WTC11 (cell line): ENCODE measurements at regions not wholly inside any gene's neighbourhood (a gene's known extent, or its start where the extent isn't known, plus 50 kb on each side); places are given as distances from the start of the nearest gene placed in this dataset.

Experiments used
- ATAC-seq: fragments of 200-7000 bp; cut with Tn5 transposase; 2 replicates; pipeline ENCODE4 v1.10.0; 2021; ENCODE audit warnings: mild to moderate bottlenecking, moderate library complexity
- CTCF ChIA-PET: fragments of 300-600 bp; sonication (Branson Sonifier 250); formaldehyde crosslinking; loops from one replicate; lab custom pipeline; 2021; ENCODE audit warnings: antibody characterized with exemption; lab: Charles Lee
- POLR2A ChIA-PET: fragments of 350-600 bp; sonication (Branson Sonifier 250); formaldehyde crosslinking; loops from one replicate; lab custom pipeline; 2021; ENCODE audit warnings: antibody characterized with exemption; lab: Charles Lee
- DNase-seq: peaks from one replicate; pipeline ENCODE4 v3.0.0; 2021; ENCODE audit warnings: low spot score
- H3K27ac Mint-ChIP-seq: 2 replicates; pipeline ENCODE4 v1.8.0; 2021; ENCODE audit warnings: mixed read lengths
- H3K27me3 Mint-ChIP-seq: 2 replicates; pipeline ENCODE4 v1.8.0; 2021; ENCODE audit warnings: low read depth, mild to moderate bottlenecking, moderate library complexity, mixed read lengths
- H3K36me3 Mint-ChIP-seq: 2 replicates; pipeline ENCODE4 v1.8.0; 2021; ENCODE audit warnings: mixed read lengths
- H3K4me1 Mint-ChIP-seq: 2 replicates; pipeline ENCODE4 v1.8.0; 2022; ENCODE audit warnings: mixed read lengths
- H3K4me3 Mint-ChIP-seq: 2 replicates; pipeline ENCODE4 v1.8.0; 2021; ENCODE audit warnings: mild to moderate bottlenecking, moderate library complexity, mixed read lengths
- H3K9me3 Mint-ChIP-seq: 2 replicates; pipeline ENCODE4 v1.8.0; 2021; ENCODE audit warnings: mixed read lengths
- AFF4 ChIP-seq: sonication (generic); formaldehyde crosslinking; IDR thresholded peaks from 2 replicates; pipeline ENCODE4 v1.8.1; 2023; ENCODE audit warnings: mild to moderate bottlenecking, missing genetic modification reagents, borderline replicate concordance
- AR ChIP-seq: fragments of 250-450 bp; sonication (Bioruptor Pico); IDR thresholded peaks from 2 replicates; pipeline ENCODE4 v1.9.0; 2021; ENCODE audit warnings: mild to moderate bottlenecking
- CREB1 ChIP-seq: sonication (generic); formaldehyde crosslinking; IDR thresholded peaks from 2 replicates; pipeline ENCODE4 v1.8.0; 2023; ENCODE audit warnings: mild to moderate bottlenecking, missing genetic modification reagents
- EMX1 ChIP-seq: fragments of 250-450 bp; sonication (Bioruptor Pico); IDR thresholded peaks from 2 replicates; pipeline ENCODE4 v1.8.0; 2021; ENCODE audit warnings: mild to moderate bottlenecking
- ETV6 ChIP-seq: sonication (generic); formaldehyde crosslinking; IDR thresholded peaks from 2 replicates; pipeline ENCODE4 v1.8.1; 2022; ENCODE audit warnings: mild to moderate bottlenecking, missing genetic modification reagents
- FOXJ3 ChIP-seq: sonication (generic); formaldehyde crosslinking; IDR thresholded peaks from 2 replicates; pipeline ENCODE4 v1.9.0; 2021; ENCODE audit warnings: missing genetic modification reagents, mild to moderate bottlenecking, borderline replicate concordance
- MXD4 ChIP-seq: fragments of 250-450 bp; sonication (Bioruptor Pico); IDR thresholded peaks from 2 replicates; pipeline ENCODE4 v1.8.0; 2021; ENCODE audit warnings: mild to moderate bottlenecking, moderate library complexity, borderline replicate concordance
- ZNF219 ChIP-seq: sonication (generic); formaldehyde crosslinking; IDR thresholded peaks from 2 replicates; pipeline ENCODE4 v1.8.0; 2023; ENCODE audit warnings: missing genetic modification reagents, mild to moderate bottlenecking, borderline replicate concordance
- ZNF281 ChIP-seq: sonication (generic); formaldehyde crosslinking; IDR thresholded peaks from 2 replicates; pipeline ENCODE4 v1.8.0; 2023; ENCODE audit warnings: mild to moderate bottlenecking, missing genetic modification reagents
- ZNF416 ChIP-seq: fragments of 250-450 bp; sonication (Bioruptor Pico); IDR thresholded peaks from 2 replicates; pipeline ENCODE4 v1.9.0; 2021; ENCODE audit warnings: mild to moderate bottlenecking, inconsistent platforms
- TF ChIP-seq, protein P1 (sequence below): sonication (generic); formaldehyde crosslinking; IDR thresholded peaks from 2 replicates; pipeline ENCODE4 v1.8.1; 2023; ENCODE audit warnings: mild to moderate bottlenecking, missing genetic modification reagents
- TF ChIP-seq, protein P2 (sequence below): sonication (generic); formaldehyde crosslinking; IDR thresholded peaks from 2 replicates; pipeline ENCODE4 v1.8.1; 2023; ENCODE audit warnings: mild to moderate bottlenecking, missing genetic modification reagents, moderate library complexity
- TF ChIP-seq, protein P3 (sequence below): sonication (generic); formaldehyde crosslinking; IDR thresholded peaks from 2 replicates; pipeline ENCODE4 v1.8.1; 2023; ENCODE audit warnings: mild to moderate bottlenecking, moderate library complexity, missing genetic modification reagents
- TF ChIP-seq, protein P4 (sequence below): sonication (generic); formaldehyde crosslinking; IDR thresholded peaks from 2 replicates; pipeline ENCODE4 v1.8.1; 2022; ENCODE audit warnings: low read depth, missing genetic modification reagents, borderline replicate concordance
- TF ChIP-seq, protein P5 (sequence below): sonication (generic); formaldehyde crosslinking; IDR thresholded peaks from 2 replicates; pipeline ENCODE4 v1.8.0; 2022; ENCODE audit warnings: mild to moderate bottlenecking, missing genetic modification reagents

DNA sequence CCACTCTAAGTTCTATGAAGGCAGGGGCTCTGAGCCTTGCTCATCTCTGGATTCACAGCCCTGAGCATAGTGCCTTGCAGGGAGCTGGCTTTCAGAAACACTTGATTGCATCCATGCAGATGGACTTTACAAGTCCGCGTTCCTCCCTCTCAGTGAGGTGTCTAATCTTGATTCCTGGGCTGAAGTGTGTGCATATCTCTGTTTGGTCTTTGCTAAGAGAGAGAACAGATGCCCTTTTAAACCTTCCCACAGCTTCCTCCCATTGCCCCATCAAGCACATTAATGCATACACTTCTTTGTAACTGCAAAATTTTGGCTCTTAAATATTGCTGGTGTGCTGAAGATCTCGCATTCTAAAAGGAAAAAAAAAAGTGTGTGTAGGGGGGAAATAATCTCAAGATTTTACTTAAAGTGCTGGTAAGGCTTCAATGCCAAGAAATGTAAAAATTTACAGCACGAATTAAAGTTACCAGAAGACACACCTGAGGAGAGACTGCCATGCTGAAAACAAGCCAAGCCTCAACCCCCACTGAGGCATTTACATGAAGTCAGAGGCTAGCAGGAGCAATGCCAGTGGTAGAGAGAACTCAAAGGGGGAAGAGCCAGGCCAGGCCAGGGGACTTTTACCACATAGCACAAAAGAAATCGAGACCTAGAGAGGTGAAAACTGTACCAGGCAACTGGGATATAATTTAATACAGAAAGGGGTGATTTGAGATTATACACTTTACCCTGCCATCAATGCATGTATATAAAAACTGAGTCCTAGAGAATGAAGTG, 492.1 kb downstream of the SOX6 start:
- no peak for TF ChIP-seq ZNF281
- TF ChIP-seq ZNF219 (CRISPR knock-in tag) = no peak
- ChIA-PET CTCF (interaction anchor here (0.7 to 1.0 kb wide), 2 partner anchors 12 to 77 kb away, joined by 3 read pairs; no protein-coding TSS in a partner anchor), POLR2A (interaction anchor here (0.7 kb wide), 1 partner anchor 11 kb away, joined by 3 read pairs; no protein-coding TSS in a partner anchor)
- peaks cover 29% of the 10 kb centered on the region for H3K4me1 Mint-ChIP-seq
- H3K27ac Mint-ChIP-seq = 0 out of 2 replicates have a peak overlapping the region, but pooled peaks have one; percentile 48
- H3K4me3 Mint-ChIP-seq = peak overlapping the region; percentile 22; the same call in 1 of the 2 replicates
- H3K9me3 Mint-ChIP-seq = peaks cover 23% of the 10 kb centered on the region
- ATAC-seq (peak; percentile 91), DNase-seq (no peak)
- H3K36me3 Mint-ChIP-seq = no peaks in the 10 kb centered on the region; the same call in 1 of the 2 replicates
- peaks cover 7% of the 10 kb centered on the region for H3K27me3 Mint-ChIP-seq

DNA sequence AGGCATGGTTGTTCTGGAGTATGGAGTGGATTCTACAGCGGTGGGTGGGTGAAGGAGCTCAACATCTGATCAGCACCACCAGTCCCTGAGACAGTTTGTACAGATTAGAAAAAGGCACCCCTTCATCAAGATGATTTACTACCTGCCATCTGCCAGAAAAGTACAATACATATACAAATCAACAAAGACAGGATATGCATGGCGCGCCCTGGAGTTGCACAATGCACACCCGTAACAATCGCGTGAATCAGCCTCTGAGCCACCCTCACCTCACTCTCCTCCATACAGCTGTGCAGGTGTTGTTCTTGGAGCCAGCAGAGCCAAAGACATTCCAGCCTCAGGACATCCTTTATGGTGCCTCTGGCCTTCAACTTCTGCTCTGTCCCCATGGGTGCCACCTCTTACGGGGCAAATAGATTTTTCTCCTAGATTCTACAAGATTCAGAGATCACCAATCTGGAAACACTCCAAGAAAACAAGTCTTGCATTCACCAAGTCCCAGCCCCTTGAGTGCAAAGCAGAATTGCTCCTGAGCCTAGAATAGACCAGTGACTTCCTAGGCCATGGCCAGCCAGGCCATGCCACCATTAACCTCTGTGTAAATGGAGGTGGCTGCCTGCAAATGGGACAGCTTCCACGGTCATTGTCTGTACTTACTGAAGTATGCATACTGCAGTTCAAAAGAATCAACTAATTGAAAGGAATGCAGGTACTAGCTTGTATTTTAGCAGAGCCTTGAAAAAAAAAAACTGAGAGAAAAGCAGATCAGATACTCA, 490.9 kb downstream of the SOX6 start:
- Mint-ChIP-seq H3K9me3 (peaks cover 23% of the 10 kb centered on the region), H3K27ac (no peak overlapping the region)

More for the DNA sequence above, 490.9 kb downstream of the SOX6 start:
- CTCF ChIA-PET = interaction anchor here (1.1 kb wide), 1 partner anchor 13 kb away, joined by 3 read pairs; no protein-coding TSS in a partner anchor
- POLR2A ChIA-PET = interaction anchor here (0.7 kb wide), 1 partner anchor 10 kb away, joined by 3 read pairs; no protein-coding TSS in a partner anchor
- DNase-seq = no peak
- Mint-ChIP-seq H3K36me3 (no peaks in the 10 kb centered on the region; the same call in 1 of the 2 replicates), H3K4me3 (no peak overlapping the region), H3K4me1 (peaks cover 29% of the 10 kb centered on the region), H3K27me3 (no peaks in the 10 kb centered on the region; the same call in 1 of the 2 replicates)
- no peak for ATAC-seq
- TF ChIP-seq, protein P1, sequence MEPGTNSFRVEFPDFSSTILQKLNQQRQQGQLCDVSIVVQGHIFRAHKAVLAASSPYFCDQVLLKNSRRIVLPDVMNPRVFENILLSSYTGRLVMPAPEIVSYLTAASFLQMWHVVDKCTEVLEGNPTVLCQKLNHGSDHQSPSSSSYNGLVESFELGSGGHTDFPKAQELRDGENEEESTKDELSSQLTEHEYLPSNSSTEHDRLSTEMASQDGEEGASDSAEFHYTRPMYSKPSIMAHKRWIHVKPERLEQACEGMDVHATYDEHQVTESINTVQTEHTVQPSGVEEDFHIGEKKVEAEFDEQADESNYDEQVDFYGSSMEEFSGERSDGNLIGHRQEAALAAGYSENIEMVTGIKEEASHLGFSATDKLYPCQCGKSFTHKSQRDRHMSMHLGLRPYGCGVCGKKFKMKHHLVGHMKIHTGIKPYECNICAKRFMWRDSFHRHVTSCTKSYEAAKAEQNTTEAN (CRISPR knock-in tag) = no peak
- TF ChIP-seq MXD4 (CRISPR knock-in tag) = no peak
- TF ChIP-seq, protein P2, sequence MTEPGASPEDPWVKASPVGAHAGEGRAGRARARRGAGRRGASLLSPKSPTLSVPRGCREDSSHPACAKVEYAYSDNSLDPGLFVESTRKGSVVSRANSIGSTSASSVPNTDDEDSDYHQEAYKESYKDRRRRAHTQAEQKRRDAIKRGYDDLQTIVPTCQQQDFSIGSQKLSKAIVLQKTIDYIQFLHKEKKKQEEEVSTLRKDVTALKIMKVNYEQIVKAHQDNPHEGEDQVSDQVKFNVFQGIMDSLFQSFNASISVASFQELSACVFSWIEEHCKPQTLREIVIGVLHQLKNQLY (CRISPR knock-in tag) = no peak
- no peak for TF ChIP-seq ETV6 (CRISPR knock-in tag)
- TF ChIP-seq CREB1 (CRISPR knock-in tag) = no peak
- no peak for TF ChIP-seq ZNF416 (CRISPR knock-in tag)
- no peak for TF ChIP-seq AFF4 (CRISPR knock-in tag)
- no peak for TF ChIP-seq AR (CRISPR knock-in tag)
- TF ChIP-seq FOXJ3 = no peak
- TF ChIP-seq EMX1 (CRISPR knock-in tag) = no peak
- TF ChIP-seq, protein P3, sequence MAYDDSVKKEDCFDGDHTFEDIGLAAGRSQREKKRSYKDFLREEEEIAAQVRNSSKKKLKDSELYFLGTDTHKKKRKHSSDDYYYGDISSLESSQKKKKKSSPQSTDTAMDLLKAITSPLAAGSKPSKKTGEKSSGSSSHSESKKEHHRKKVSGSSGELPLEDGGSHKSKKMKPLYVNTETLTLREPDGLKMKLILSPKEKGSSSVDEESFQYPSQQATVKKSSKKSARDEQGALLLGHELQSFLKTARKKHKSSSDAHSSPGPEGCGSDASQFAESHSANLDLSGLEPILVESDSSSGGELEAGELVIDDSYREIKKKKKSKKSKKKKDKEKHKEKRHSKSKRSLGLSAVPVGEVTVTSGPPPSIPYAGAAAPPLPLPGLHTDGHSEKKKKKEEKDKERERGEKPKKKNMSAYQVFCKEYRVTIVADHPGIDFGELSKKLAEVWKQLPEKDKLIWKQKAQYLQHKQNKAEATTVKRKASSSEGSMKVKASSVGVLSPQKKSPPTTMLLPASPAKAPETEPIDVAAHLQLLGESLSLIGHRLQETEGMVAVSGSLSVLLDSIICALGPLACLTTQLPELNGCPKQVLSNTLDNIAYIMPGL (CRISPR knock-in tag) = no peak
- TF ChIP-seq, protein P4, sequence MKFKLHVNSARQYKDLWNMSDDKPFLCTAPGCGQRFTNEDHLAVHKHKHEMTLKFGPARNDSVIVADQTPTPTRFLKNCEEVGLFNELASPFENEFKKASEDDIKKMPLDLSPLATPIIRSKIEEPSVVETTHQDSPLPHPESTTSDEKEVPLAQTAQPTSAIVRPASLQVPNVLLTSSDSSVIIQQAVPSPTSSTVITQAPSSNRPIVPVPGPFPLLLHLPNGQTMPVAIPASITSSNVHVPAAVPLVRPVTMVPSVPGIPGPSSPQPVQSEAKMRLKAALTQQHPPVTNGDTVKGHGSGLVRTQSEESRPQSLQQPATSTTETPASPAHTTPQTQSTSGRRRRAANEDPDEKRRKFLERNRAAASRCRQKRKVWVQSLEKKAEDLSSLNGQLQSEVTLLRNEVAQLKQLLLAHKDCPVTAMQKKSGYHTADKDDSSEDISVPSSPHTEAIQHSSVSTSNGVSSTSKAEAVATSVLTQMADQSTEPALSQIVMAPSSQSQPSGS (CRISPR knock-in tag) = no peak
- TF ChIP-seq, protein P5, sequence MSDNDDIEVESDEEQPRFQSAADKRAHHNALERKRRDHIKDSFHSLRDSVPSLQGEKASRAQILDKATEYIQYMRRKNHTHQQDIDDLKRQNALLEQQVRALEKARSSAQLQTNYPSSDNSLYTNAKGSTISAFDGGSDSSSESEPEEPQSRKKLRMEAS (CRISPR knock-in tag) = no peak
